ENCODE measurements at regions not wholly inside any gene's neighbourhood (a gene's known extent, or its start where the extent isn't known, plus 50 kb on each side); places are given as distances from the start of the nearest gene placed in this dataset.

DNA sequence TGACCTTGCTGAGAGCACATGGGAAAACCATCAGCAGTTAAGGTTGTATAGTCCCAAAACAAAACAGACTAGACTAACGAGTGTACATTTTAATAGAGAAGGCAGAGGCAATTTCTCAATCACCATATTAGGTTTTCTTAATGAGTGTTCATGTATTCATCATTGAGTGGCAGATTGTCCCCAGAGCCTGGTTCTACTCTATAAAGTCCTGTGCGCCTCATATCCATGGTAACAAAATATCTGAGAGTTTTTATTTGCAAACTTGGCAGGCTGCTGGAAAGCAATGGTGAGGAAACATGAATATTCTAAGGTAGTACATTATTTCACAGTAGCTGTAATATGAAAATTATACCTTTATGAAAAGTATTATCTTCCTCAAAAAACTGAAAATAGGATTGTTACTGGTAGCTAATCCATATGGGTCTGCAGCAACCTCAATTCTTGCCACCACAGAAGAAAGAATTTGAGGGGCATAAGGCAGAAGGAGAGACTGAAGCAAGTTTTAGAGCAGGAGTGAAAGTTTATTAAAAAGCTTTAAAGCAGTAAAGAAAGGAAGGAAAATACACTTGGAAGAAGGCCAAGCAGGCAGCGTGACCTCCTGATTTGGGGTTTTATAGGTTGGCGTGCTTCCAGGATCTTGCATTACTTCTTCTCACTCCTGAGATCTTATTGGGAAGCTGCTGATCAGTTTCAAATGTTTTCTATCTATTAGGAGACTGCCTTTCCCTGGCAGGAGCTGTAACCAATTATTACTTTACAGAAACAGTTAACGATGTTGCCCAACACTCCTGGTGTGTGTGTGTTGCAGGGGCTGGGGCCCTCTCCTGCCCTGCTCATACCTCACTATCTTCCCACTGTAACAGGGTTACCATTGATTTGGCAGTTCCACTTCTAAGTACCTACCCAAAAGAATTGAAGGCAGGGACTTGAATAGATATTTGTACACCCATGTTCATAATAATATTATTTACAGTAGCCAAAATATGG lies 154.0 kb upstream of the NUDT4 start:
- Histone ChIP-seq H3K4me1 (no peaks in the 10 kb centered on the region), H3K4me2 (ENCODE audit: low read length) (no peak overlapping the region), H3K9me3 (ENCODE audit: control insufficient read depth, low read length) (no peaks in the 10 kb centered on the region), H3K36me3 (ENCODE audit: control insufficient read depth, insufficient read depth, low read length) (no peaks in the 10 kb centered on the region), H3K27ac (no peak overlapping the region), H2AFZ (no peak overlapping the region), H3K9ac (no peak overlapping the region), H3K27me3 (ENCODE audit: control insufficient read depth, insufficient read depth, low read length) (no peaks in the 10 kb centered on the region), H3K4me3 (ENCODE audit: low read depth, low read length) (no peak overlapping the region), H3K79me2 (no peaks in the 10 kb centered on the region)
- TF ChIP-seq, protein P1, sequence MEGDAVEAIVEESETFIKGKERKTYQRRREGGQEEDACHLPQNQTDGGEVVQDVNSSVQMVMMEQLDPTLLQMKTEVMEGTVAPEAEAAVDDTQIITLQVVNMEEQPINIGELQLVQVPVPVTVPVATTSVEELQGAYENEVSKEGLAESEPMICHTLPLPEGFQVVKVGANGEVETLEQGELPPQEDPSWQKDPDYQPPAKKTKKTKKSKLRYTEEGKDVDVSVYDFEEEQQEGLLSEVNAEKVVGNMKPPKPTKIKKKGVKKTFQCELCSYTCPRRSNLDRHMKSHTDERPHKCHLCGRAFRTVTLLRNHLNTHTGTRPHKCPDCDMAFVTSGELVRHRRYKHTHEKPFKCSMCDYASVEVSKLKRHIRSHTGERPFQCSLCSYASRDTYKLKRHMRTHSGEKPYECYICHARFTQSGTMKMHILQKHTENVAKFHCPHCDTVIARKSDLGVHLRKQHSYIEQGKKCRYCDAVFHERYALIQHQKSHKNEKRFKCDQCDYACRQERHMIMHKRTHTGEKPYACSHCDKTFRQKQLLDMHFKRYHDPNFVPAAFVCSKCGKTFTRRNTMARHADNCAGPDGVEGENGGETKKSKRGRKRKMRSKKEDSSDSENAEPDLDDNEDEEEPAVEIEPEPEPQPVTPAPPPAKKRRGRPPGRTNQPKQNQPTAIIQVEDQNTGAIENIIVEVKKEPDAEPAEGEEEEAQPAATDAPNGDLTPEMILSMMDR (IDR thresholded peaks at IDR 0.05) = no peak

DNA sequence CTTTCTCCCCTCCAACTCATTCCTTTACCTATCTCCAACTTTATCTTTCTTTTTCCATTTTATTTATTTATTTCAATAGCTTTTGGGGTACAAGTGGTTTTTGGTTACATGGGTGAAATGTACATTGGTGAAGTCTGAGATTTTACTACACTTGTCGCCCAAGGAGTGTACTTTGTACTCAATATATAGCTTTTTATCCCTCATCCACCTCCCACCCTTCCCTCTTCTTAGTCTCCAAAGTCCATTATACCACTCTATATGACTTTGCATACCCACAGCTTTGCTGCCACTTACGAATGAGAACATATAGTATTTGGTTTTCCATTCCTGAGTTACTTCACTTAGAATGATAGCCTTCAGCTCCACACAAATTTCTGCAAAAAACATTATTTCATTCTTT lies 152.6 kb upstream of the NUDT4 start:
- H3K4me2 ChIP-seq (ENCODE audit: low read length) = no peak overlapping the region
- no peaks in the 10 kb centered on the region for H3K36me3 ChIP-seq (ENCODE audit: control insufficient read depth, insufficient read depth, low read length)
- TF ChIP-seq, protein P1 (IDR thresholded peaks at IDR 0.05) = no peak
- H3K9ac ChIP-seq = no peak overlapping the region
- no peaks in the 10 kb centered on the region for H3K4me1 ChIP-seq
- no peak overlapping the region for H3K27ac ChIP-seq
- no peak overlapping the region for H2AFZ ChIP-seq
- no peak overlapping the region for H3K4me3 ChIP-seq (ENCODE audit: low read depth, low read length)
- H3K27me3 ChIP-seq (ENCODE audit: control insufficient read depth, insufficient read depth, low read length) = no peaks in the 10 kb centered on the region
- no peaks in the 10 kb centered on the region for H3K79me2 ChIP-seq
- H3K9me3 ChIP-seq (ENCODE audit: control insufficient read depth, low read length) = no peaks in the 10 kb centered on the region

DNA sequence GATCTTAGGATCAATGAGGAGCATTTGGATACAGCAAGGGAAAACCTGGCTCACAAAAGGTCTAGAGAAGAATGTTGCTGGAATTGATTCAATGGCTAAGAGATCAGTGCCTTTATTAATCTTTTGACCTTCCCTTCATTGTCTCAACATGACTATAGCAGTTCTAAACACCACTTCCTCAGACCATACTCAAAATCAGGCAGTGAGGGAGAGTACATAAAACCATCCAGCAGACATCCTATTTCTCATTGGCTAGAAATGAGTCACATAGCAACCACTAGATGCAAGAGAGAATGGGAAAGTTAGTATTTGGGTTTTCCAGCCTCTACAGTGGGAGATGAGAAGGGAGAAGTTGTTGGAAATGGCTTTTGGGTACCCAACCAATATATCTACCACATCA lies 151.4 kb upstream of the NUDT4 start:
- H3K79me2 ChIP-seq = no peaks in the 10 kb centered on the region
- no peak overlapping the region for H3K27ac ChIP-seq
- H3K4me1 ChIP-seq = no peaks in the 10 kb centered on the region
- H3K4me3 ChIP-seq (ENCODE audit: low read depth, low read length) = no peak overlapping the region
- no peaks in the 10 kb centered on the region for H3K27me3 ChIP-seq (ENCODE audit: control insufficient read depth, insufficient read depth, low read length)
- no peaks in the 10 kb centered on the region for H3K9me3 ChIP-seq (ENCODE audit: control insufficient read depth, low read length)
- TF ChIP-seq, protein P1 (IDR thresholded peaks at IDR 0.05) = no peak
- no peak overlapping the region for H3K4me2 ChIP-seq (ENCODE audit: low read length)
- no peak overlapping the region for H3K9ac ChIP-seq
- H3K36me3 ChIP-seq (ENCODE audit: control insufficient read depth, insufficient read depth, low read length) = no peaks in the 10 kb centered on the region
- H2AFZ ChIP-seq = no peak overlapping the region

DNA sequence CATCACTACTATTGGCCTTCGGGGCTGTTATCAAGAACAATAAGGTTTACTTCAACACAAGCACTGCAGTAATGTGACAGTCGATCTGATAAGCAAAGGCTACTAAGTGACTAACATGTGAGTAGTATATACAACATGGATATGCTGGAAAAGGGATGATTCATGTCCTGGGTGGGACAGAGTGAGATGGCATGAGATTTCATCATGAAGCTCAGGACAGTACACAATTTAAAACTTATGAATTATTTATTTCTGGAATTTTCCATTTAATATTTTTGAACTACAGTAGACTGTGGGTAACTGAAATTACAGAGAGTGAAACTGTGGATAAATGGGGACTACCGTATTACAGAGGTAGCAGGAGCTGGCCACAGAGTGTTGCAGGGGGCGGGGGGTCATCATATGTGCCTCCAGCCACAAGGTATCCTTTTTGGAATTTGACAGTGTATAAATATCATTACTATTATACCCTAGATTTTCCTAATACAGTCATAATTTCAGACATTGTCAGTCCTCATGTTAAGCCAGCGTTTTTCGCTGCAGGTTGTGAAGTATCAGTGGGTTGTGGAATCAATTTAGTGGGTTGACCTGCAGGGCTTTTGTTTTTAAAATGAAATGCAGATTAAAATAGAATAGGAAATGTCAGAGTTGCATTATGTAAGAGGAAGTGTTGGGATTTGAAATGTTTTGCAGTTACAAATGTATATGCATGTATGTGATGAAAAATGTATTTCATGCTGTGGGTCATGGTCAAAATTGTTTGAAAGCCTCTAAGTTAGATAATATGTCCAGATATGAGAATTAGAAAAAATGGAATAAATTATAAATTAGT lies 148.0 kb upstream of the NUDT4 start:
- no peak overlapping the region for H2AFZ ChIP-seq
- no peak overlapping the region for H3K27ac ChIP-seq
- no peaks in the 10 kb centered on the region for H3K9me3 ChIP-seq (ENCODE audit: control insufficient read depth, low read length)
- H3K9ac ChIP-seq = no peak overlapping the region
- H3K36me3 ChIP-seq (ENCODE audit: control insufficient read depth, insufficient read depth, low read length) = no peaks in the 10 kb centered on the region
- no peak overlapping the region for H3K4me3 ChIP-seq (ENCODE audit: low read depth, low read length)
- no peak overlapping the region for H3K4me2 ChIP-seq (ENCODE audit: low read length)
- no peaks in the 10 kb centered on the region for H3K79me2 ChIP-seq
- H3K27me3 ChIP-seq (ENCODE audit: control insufficient read depth, insufficient read depth, low read length) = no peaks in the 10 kb centered on the region
- H3K4me1 ChIP-seq = no peaks in the 10 kb centered on the region
- TF ChIP-seq, protein P1 (IDR thresholded peaks at IDR 0.05) = no peak
